ENCODE measurements at regions not wholly inside any gene's neighbourhood (a gene's known extent, or its start where the extent isn't known, plus 50 kb on each side); places are given as distances from the start of the nearest gene placed in this dataset.

DNA sequence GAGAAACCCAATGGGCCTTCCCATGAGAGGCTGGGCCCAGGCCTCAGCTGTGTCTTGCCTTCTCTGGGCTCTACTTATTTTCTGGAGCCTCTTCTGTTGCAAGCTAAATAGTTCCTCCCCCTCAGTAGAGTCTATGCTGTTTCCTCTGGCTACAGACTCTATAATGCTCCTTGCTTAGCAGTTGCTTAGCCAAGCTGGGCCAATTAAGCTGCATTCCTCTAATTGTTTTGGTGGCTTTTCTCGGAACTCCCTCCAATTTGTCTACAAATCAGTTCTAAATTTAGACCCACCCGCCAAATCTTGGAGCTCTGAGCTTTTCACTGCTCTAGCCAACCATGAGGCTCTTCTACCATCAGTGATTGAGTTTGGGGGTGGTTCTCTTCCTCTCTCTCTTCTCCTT, 302.7 kb upstream of the ASIC2 start:
- no peaks in the 10 kb centered on the region for H3K4me1 ChIP-seq (ENCODE audit: insufficient read depth, low read length)
- no peak for DNase-seq (ENCODE audit: insufficient read length, low spot score, missing footprints)
- no peak overlapping the region for H3K27ac ChIP-seq (ENCODE audit: low read depth, low read length)
- TF ChIP-seq, protein P1, sequence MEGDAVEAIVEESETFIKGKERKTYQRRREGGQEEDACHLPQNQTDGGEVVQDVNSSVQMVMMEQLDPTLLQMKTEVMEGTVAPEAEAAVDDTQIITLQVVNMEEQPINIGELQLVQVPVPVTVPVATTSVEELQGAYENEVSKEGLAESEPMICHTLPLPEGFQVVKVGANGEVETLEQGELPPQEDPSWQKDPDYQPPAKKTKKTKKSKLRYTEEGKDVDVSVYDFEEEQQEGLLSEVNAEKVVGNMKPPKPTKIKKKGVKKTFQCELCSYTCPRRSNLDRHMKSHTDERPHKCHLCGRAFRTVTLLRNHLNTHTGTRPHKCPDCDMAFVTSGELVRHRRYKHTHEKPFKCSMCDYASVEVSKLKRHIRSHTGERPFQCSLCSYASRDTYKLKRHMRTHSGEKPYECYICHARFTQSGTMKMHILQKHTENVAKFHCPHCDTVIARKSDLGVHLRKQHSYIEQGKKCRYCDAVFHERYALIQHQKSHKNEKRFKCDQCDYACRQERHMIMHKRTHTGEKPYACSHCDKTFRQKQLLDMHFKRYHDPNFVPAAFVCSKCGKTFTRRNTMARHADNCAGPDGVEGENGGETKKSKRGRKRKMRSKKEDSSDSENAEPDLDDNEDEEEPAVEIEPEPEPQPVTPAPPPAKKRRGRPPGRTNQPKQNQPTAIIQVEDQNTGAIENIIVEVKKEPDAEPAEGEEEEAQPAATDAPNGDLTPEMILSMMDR (IDR thresholded peaks at IDR 0.05; ENCODE audit: extremely low read depth, low read depth, low read length) = no peak
- H3K27me3 ChIP-seq (ENCODE audit: insufficient read depth, low read length) = no peaks in the 10 kb centered on the region
- H3K4me2 ChIP-seq (ENCODE audit: insufficient read depth, low read length) = no peak overlapping the region
- no peak overlapping the region for H3K4me3 ChIP-seq (ENCODE audit: insufficient read depth, low read length)
- H3K36me3 ChIP-seq (ENCODE audit: insufficient read depth, low read length) = no peaks in the 10 kb centered on the region
- no peak overlapping the region for H2AFZ ChIP-seq (ENCODE audit: low read length)
- no peaks in the 10 kb centered on the region for H3K79me2 ChIP-seq (ENCODE audit: insufficient read depth, low read length)
- no peaks in the 10 kb centered on the region for H4K20me1 ChIP-seq (ENCODE audit: insufficient read depth, low read length)
- H3K9me3 ChIP-seq (ENCODE audit: low read depth, low read length) = no peaks in the 10 kb centered on the region

DNA sequence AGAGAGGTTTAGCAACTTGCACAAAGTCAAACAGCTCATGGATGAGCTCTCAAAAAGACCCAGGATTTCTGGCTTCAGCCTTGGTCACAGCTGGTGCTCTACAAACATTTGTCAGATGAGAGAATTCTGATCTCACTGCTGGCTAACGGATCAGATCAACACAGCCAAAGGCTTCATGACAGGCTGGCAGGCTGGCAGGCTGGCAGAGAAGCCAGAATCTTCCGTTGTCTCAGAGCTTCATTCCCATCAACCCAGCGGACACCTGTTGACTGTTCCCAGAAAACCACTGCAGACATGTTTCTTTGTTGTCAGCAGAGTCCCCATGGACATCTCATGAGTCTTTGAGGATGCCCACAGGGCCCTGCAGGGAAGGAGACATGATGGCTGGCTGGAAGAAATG, 303.8 kb upstream of the ASIC2 start:
- H3K79me2 ChIP-seq (ENCODE audit: insufficient read depth, low read length) = no peaks in the 10 kb centered on the region
- no peak for DNase-seq (ENCODE audit: insufficient read length, low spot score, missing footprints)
- H2AFZ ChIP-seq (ENCODE audit: low read length) = no peak overlapping the region
- no peaks in the 10 kb centered on the region for H3K9me3 ChIP-seq (ENCODE audit: low read depth, low read length)
- no peak overlapping the region for H3K27ac ChIP-seq (ENCODE audit: low read depth, low read length)
- H3K4me3 ChIP-seq (ENCODE audit: insufficient read depth, low read length) = no peak overlapping the region
- H3K4me2 ChIP-seq (ENCODE audit: insufficient read depth, low read length) = no peak overlapping the region
- no peaks in the 10 kb centered on the region for H4K20me1 ChIP-seq (ENCODE audit: insufficient read depth, low read length)
- TF ChIP-seq, protein P1 (IDR thresholded peaks at IDR 0.05; ENCODE audit: extremely low read depth, low read depth, low read length) = no peak
- no peaks in the 10 kb centered on the region for H3K4me1 ChIP-seq (ENCODE audit: insufficient read depth, low read length)
- H3K36me3 ChIP-seq (ENCODE audit: insufficient read depth, low read length) = no peaks in the 10 kb centered on the region
- no peaks in the 10 kb centered on the region for H3K27me3 ChIP-seq (ENCODE audit: insufficient read depth, low read length)

DNA sequence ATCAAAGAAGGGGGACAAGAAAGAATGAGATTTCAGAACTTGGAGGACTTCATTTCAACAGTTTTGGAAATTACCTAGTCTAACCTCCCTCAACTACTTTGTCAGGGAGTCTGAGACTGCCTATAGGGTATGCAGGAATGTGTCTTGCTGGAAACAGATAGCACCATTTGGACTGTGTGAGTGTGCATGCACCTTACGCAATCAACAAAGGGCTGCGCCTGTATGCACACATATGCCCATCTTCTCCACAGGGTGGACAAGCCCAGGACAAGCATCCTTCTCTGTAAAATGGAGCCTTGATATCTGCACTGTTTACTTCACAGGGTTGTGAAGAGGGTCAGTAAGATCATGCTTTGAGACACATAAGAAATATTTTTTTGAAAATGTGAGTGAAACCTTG, 305.7 kb upstream of the ASIC2 start:
- Histone ChIP-seq H3K27me3 (ENCODE audit: insufficient read depth, low read length) (no peaks in the 10 kb centered on the region), H3K9me3 (ENCODE audit: low read depth, low read length) (no peaks in the 10 kb centered on the region), H3K4me2 (ENCODE audit: insufficient read depth, low read length) (no peak overlapping the region), H3K36me3 (ENCODE audit: insufficient read depth, low read length) (no peaks in the 10 kb centered on the region), H4K20me1 (ENCODE audit: insufficient read depth, low read length) (no peaks in the 10 kb centered on the region), H3K27ac (ENCODE audit: low read depth, low read length) (no peak overlapping the region), H3K4me3 (ENCODE audit: insufficient read depth, low read length) (no peak overlapping the region), H3K79me2 (ENCODE audit: insufficient read depth, low read length) (no peaks in the 10 kb centered on the region), H3K4me1 (ENCODE audit: insufficient read depth, low read length) (no peaks in the 10 kb centered on the region), H2AFZ (ENCODE audit: low read length) (no peak overlapping the region)
- no peak for DNase-seq (ENCODE audit: insufficient read length, low spot score, missing footprints)
- TF ChIP-seq, protein P1 (IDR thresholded peaks at IDR 0.05; ENCODE audit: extremely low read depth, low read depth, low read length) = no peak

DNA sequence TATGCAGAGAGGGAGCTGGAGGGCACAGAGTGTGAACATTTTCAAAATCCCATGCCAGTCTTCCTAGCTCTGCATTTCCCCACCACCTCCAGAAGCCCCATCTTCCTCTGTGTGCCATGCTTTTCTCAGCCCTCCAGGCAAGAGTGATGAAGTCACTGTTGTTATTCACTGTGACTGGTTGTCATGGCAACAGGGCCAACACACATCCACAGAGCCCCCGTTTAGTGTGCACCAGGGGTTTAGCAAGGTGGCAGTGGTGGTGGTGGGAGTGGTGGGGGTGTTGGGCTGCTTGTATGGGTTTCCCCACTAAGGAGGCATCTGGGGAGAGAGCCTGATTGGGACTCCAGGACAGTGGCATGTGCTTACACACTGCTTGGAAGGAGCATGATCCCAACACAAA, 309.9 kb upstream of the ASIC2 start:
- DNase-seq (ENCODE audit: insufficient read length, low spot score, missing footprints) = no peak
- Histone ChIP-seq H3K4me3 (ENCODE audit: insufficient read depth, low read length) (no peak overlapping the region), H3K27ac (ENCODE audit: low read depth, low read length) (no peak overlapping the region), H4K20me1 (ENCODE audit: insufficient read depth, low read length) (no peaks in the 10 kb centered on the region), H2AFZ (ENCODE audit: low read length) (no peak overlapping the region), H3K4me1 (ENCODE audit: insufficient read depth, low read length) (no peaks in the 10 kb centered on the region), H3K27me3 (ENCODE audit: insufficient read depth, low read length) (no peaks in the 10 kb centered on the region), H3K4me2 (ENCODE audit: insufficient read depth, low read length) (no peak overlapping the region), H3K9me3 (ENCODE audit: low read depth, low read length) (no peaks in the 10 kb centered on the region), H3K36me3 (ENCODE audit: insufficient read depth, low read length) (no peaks in the 10 kb centered on the region), H3K79me2 (ENCODE audit: insufficient read depth, low read length) (no peaks in the 10 kb centered on the region)
- TF ChIP-seq, protein P1 (IDR thresholded peaks at IDR 0.05; ENCODE audit: extremely low read depth, low read depth, low read length) = no peak
